Large intestine (tissue), 3 donors: ENCODE measurements at regions not wholly inside any gene's neighbourhood (a gene's known extent, or its start where the extent isn't known, plus 50 kb on each side); places are given as distances from the start of the nearest gene placed in this dataset.

Experiments
- DNase-seq, 2 donors: peaks; one replicate each; pipeline versions ENCODE4 v3.0.0 to v3.0.0-alpha.2; 2013
- H3K27ac ChIP-seq: one replicate; pipeline ENCODE4 v1.5.1; 2013; ENCODE audit warnings: low read length
- H3K27me3 ChIP-seq: 2 replicates; pipeline ENCODE4 v1.6.1; 2013; ENCODE audit warnings: low read length; ENCODE audit not compliant: control insufficient read depth, insufficient read depth
- H3K36me3 ChIP-seq: 2 replicates; pipeline ENCODE4 v1.6.1; 2013; ENCODE audit warnings: low read length; ENCODE audit not compliant: control insufficient read depth, insufficient read depth
- H3K4me1 ChIP-seq: one replicate; pipeline ENCODE4 v1.6.1; 2013; ENCODE audit warnings: low read length; ENCODE audit not compliant: control insufficient read depth, insufficient read depth
- H3K4me3 ChIP-seq: one replicate; pipeline ENCODE4 v1.5.1; 2013; ENCODE audit warnings: low read length
- H3K9me3 ChIP-seq: one replicate; pipeline ENCODE4 v1.6.1; 2013; ENCODE audit warnings: mild to moderate bottlenecking, low read depth, low read length, moderate library complexity; ENCODE audit not compliant: control insufficient read depth
- WGBS: methylation state at CpG from one replicate; pipeline ENCODE4 v1.1.5; 2013; ENCODE audit warnings: low lambda C conversion rate; ENCODE audit not compliant: insufficient coverage; 5-methylcytosine and 5-hydroxymethylcytosine counted together

GRCh38 chr6:74956559-74957428 lies 249.1 kb downstream of the COL12A1 start:
- Histone ChIP-seq H3K9me3 (no peaks in the 10 kb centered on the region), H3K27ac (no peak overlapping the region), H3K27me3 (no peaks in the 10 kb centered on the region), H3K4me1 (no peaks in the 10 kb centered on the region), H3K36me3 (no peaks in the 10 kb centered on the region), H3K4me3 (no peak overlapping the region)
- no peak for DNase-seq
- WGBS, result 83% methylated on average over 6 of the region's 8 CpGs

- WGBS, result 100% methylated on average over 1 of the region's 3 CpGs
- DNase-seq, result no peak
- H3K36me3 ChIP-seq, result no peaks in the 10 kb centered on the region
- no peak overlapping the region for H3K27ac ChIP-seq
- H3K4me3 ChIP-seq, result no peak overlapping the region
- no peaks in the 10 kb centered on the region for H3K9me3 ChIP-seq
- no peaks in the 10 kb centered on the region for H3K27me3 ChIP-seq
- H3K4me1 ChIP-seq, result no peaks in the 10 kb centered on the region
These were observed 252.1 kb downstream of the COL12A1 start for GRCh38 chr6:74953708-74954107.

GRCh38 chr6:74946961-74947360 lies 258.9 kb downstream of the COL12A1 start:
- 93% methylated on average over 2 of the region's 2 CpGs for WGBS

GRCh38 chr6:74942130-74942529 lies 263.7 kb downstream of the COL12A1 start:
- no peaks in the 10 kb centered on the region for H3K9me3 ChIP-seq
- 100% methylated on average over 1 of the region's 3 CpGs for WGBS
- H3K4me3 ChIP-seq, result no peak overlapping the region
- no peak overlapping the region for H3K27ac ChIP-seq
- DNase-seq, result no peak
- no peaks in the 10 kb centered on the region for H3K36me3 ChIP-seq
- no peaks in the 10 kb centered on the region for H3K27me3 ChIP-seq
- H3K4me1 ChIP-seq, result no peaks in the 10 kb centered on the region

More at GRCh38 chr6:74946961-74947360, 258.9 kb downstream of the COL12A1 start:
- DNase-seq, result no peak
- Histone ChIP-seq H3K27ac (no peak overlapping the region), H3K36me3 (no peaks in the 10 kb centered on the region), H3K9me3 (no peaks in the 10 kb centered on the region), H3K4me1 (no peaks in the 10 kb centered on the region), H3K4me3 (no peak overlapping the region), H3K27me3 (no peaks in the 10 kb centered on the region)

- Histone ChIP-seq H3K4me3 (no peak overlapping the region), H3K27ac (no peak overlapping the region), H3K9me3 (no peaks in the 10 kb centered on the region), H3K4me1 (no peaks in the 10 kb centered on the region), H3K36me3 (no peaks in the 10 kb centered on the region), H3K27me3 (no peaks in the 10 kb centered on the region)
- DNase-seq, result no peak
- 78% methylated on average over 1 of the region's 1 CpG for WGBS
These were observed 264.4 kb downstream of the COL12A1 start for GRCh38 chr6:74941424-74941823.

- Histone ChIP-seq H3K4me3 (no peak overlapping the region), H3K36me3 (no peaks in the 10 kb centered on the region), H3K27me3 (no peaks in the 10 kb centered on the region), H3K9me3 (no peaks in the 10 kb centered on the region), H3K4me1 (no peaks in the 10 kb centered on the region), H3K27ac (no peak overlapping the region)
- WGBS, result 93% methylated on average over 3 of the region's 4 CpGs
- no peak for DNase-seq
These were observed 265.9 kb downstream of the COL12A1 start for GRCh38 chr6:74939721-74940620.

GRCh38 chr6:74939151-74939708 lies 266.6 kb downstream of the COL12A1 start:
- WGBS, result no CpG with 5 or more reads among the region's 2 CpGs
- Histone ChIP-seq H3K27me3 (no peaks in the 10 kb centered on the region), H3K9me3 (no peaks in the 10 kb centered on the region), H3K4me1 (no peaks in the 10 kb centered on the region), H3K27ac (no peak overlapping the region), H3K4me3 (no peak overlapping the region), H3K36me3 (no peaks in the 10 kb centered on the region)
- DNase-seq, result peak; percentile 7 to 9

- H3K27me3 ChIP-seq, result no peaks in the 10 kb centered on the region
- no peak for DNase-seq
- H3K4me1 ChIP-seq, result no peaks in the 10 kb centered on the region
- no peak overlapping the region for H3K27ac ChIP-seq
- H3K36me3 ChIP-seq, result no peaks in the 10 kb centered on the region
- no peak overlapping the region for H3K4me3 ChIP-seq
- no peaks in the 10 kb centered on the region for H3K9me3 ChIP-seq
These were observed 267.9 kb downstream of the COL12A1 start for GRCh38 chr6:74937936-74938335.

GRCh38 chr6:74936886-74937285 lies 269.0 kb downstream of the COL12A1 start:
- Histone ChIP-seq H3K4me1 (no peaks in the 10 kb centered on the region), H3K4me3 (no peak overlapping the region), H3K27ac (no peak overlapping the region), H3K27me3 (no peaks in the 10 kb centered on the region), H3K36me3 (no peaks in the 10 kb centered on the region), H3K9me3 (no peaks in the 10 kb centered on the region)
- no peak for DNase-seq
- WGBS, result 80% methylated on average over 1 of the region's 1 CpG

GRCh38 chr6:74932232-74932888 lies 273.5 kb downstream of the COL12A1 start:
- no peak overlapping the region for H3K4me3 ChIP-seq
- no peaks in the 10 kb centered on the region for H3K36me3 ChIP-seq
- no CpG with 5 or more reads among the region's 4 CpGs for WGBS
- H3K4me1 ChIP-seq, result no peaks in the 10 kb centered on the region
- no peaks in the 10 kb centered on the region for H3K9me3 ChIP-seq
- H3K27me3 ChIP-seq, result no peaks in the 10 kb centered on the region
- no peak overlapping the region for H3K27ac ChIP-seq
- DNase-seq, result peak in 1 of 2 donors; percentile 10
